ENCODE measurements at regions not wholly inside any gene's neighbourhood (a gene's known extent, or its start where the extent isn't known, plus 50 kb on each side); places are given as distances from the start of the nearest gene placed in this dataset.
"Not testable (repeated sequence)": the region's sequence is repeated elsewhere in the genome, so short reads cannot be mapped to it uniquely, and the experiment has no call there.

- Mint-ChIP-seq H3K27me3 (ENCODE audit: insufficient read depth) (peaks cover 6% of the 10 kb centered on the region), H3K4me3 (no peak overlapping the region), H3K4me1 (peaks cover 3% of the 10 kb centered on the region), H3K9me3 (no peaks in the 10 kb centered on the region), H3K36me3 (ENCODE audit: low read depth) (no peaks in the 10 kb centered on the region), H3K27ac (no peak overlapping the region)
- no peak for TF ChIP-seq CTCF (conservative IDR thresholded peaks at IDR 0.05)
- WGBS, 2 experiments (ENCODE audit: insufficient coverage in 1 of 2, insufficient read length in 1 of 2): 87 to 100% methylated on average over 2 of the region's 2 CpGs
- H3K9ac ChIP-seq (ENCODE audit: extremely low read depth, low read length, poor library complexity, severe bottlenecking): no peak overlapping the region
- DNase-seq: no peak
- H3K9me3 ChIP-seq (ENCODE audit: control insufficient read depth, low read length): no peaks in the 10 kb centered on the region
- no peaks in the 10 kb centered on the region for H3K4me1 ChIP-seq (ENCODE audit: control insufficient read depth, insufficient read depth, low read length)
- no peak overlapping the region for H3K27ac ChIP-seq (ENCODE audit: low read depth, low read length)
- H3K27me3 ChIP-seq (ENCODE audit: control insufficient read depth, insufficient read depth, low read length, poor library complexity, severe bottlenecking): peaks cover 12% of the 10 kb centered on the region
- H3K36me3 ChIP-seq (ENCODE audit: control insufficient read depth, insufficient read depth, low read length): no peaks in the 10 kb centered on the region
- no peak overlapping the region for H3K4me3 ChIP-seq (ENCODE audit: low read length)
Measured at GRCh38 chr5:72641164-72641563, 134.0 kb upstream of the ZNF366 start.

- no peaks in the 10 kb centered on the region for H3K9me3 Mint-ChIP-seq
- no peak for DNase-seq
- no peak overlapping the region for H3K27ac ChIP-seq (ENCODE audit: low read depth, low read length)
- H3K27me3 ChIP-seq (ENCODE audit: control insufficient read depth, insufficient read depth, low read length, poor library complexity, severe bottlenecking): no peaks in the 10 kb centered on the region
- no peak overlapping the region for H3K9ac ChIP-seq (ENCODE audit: extremely low read depth, low read length, poor library complexity, severe bottlenecking)
- no peak overlapping the region for H3K4me3 ChIP-seq (ENCODE audit: low read length)
- H3K4me3 Mint-ChIP-seq: no peak overlapping the region
- no peak overlapping the region for H3K27ac Mint-ChIP-seq
- peaks cover 2% of the 10 kb centered on the region for H3K27me3 Mint-ChIP-seq (ENCODE audit: insufficient read depth)
- H3K36me3 Mint-ChIP-seq (ENCODE audit: low read depth): no peaks in the 10 kb centered on the region
- no peak for TF ChIP-seq CTCF (conservative IDR thresholded peaks at IDR 0.05)
- H3K9me3 ChIP-seq (ENCODE audit: control insufficient read depth, low read length): no peaks in the 10 kb centered on the region
- H3K4me1 Mint-ChIP-seq: peaks cover 2% of the 10 kb centered on the region
- no peaks in the 10 kb centered on the region for H3K4me1 ChIP-seq (ENCODE audit: control insufficient read depth, insufficient read depth, low read length)
- no peaks in the 10 kb centered on the region for H3K36me3 ChIP-seq (ENCODE audit: control insufficient read depth, insufficient read depth, low read length)
Measured at GRCh38 chr5:72637058-72637457, 129.8 kb upstream of the ZNF366 start.

- H3K27ac ChIP-seq (ENCODE audit: low read depth, low read length); H3K9me3 ChIP-seq (ENCODE audit: control insufficient read depth, low read length); H3K4me3 ChIP-seq (ENCODE audit: low read length); H3K27me3 Mint-ChIP-seq (ENCODE audit: insufficient read depth); H3K9ac ChIP-seq (ENCODE audit: extremely low read depth, low read length, poor library complexity, severe bottlenecking); H3K4me3 Mint-ChIP-seq; H3K36me3 Mint-ChIP-seq (ENCODE audit: low read depth); H3K27ac Mint-ChIP-seq; H3K36me3 ChIP-seq (ENCODE audit: control insufficient read depth, insufficient read depth, low read length); DNase-seq; H3K4me1 Mint-ChIP-seq; H3K4me1 ChIP-seq (ENCODE audit: control insufficient read depth, insufficient read depth, low read length); H3K27me3 ChIP-seq (ENCODE audit: control insufficient read depth, insufficient read depth, low read length, poor library complexity, severe bottlenecking); H3K9me3 Mint-ChIP-seq: not testable (repeated sequence)
- 90% methylated on average over 2 of the region's 2 CpGs; no CpG with 5 or more reads in 1 of the 2 experiments for WGBS, 2 experiments (ENCODE audit: insufficient coverage in 1 of 2, insufficient read length in 1 of 2)
Measured at GRCh38 chr5:72636565-72636964, 129.4 kb upstream of the ZNF366 start.

GRCh38 chr5:72634444-72634843, 127.2 kb upstream of the ZNF366 start:
- no peak overlapping the region for H3K27ac ChIP-seq (ENCODE audit: low read depth, low read length)
- WGBS, 2 experiments (ENCODE audit: insufficient coverage in 1 of 2, insufficient read length in 1 of 2): 75 to 84% methylated on average over 1 to 2 of the region's 2 CpGs

More at GRCh38 chr5:72634444-72634843, 127.2 kb upstream of the ZNF366 start:
- Mint-ChIP-seq H3K27me3 (ENCODE audit: insufficient read depth) (peaks cover 4% of the 10 kb centered on the region), H3K36me3 (ENCODE audit: low read depth) (no peaks in the 10 kb centered on the region), H3K27ac (no peak overlapping the region), H3K4me1 (peaks cover 2% of the 10 kb centered on the region), H3K9me3 (no peaks in the 10 kb centered on the region), H3K4me3 (no peak overlapping the region)
- Histone ChIP-seq H3K4me3 (ENCODE audit: low read length) (no peak overlapping the region), H3K9me3 (ENCODE audit: control insufficient read depth, low read length) (no peaks in the 10 kb centered on the region), H3K36me3 (ENCODE audit: control insufficient read depth, insufficient read depth, low read length) (no peaks in the 10 kb centered on the region), H3K27me3 (ENCODE audit: control insufficient read depth, insufficient read depth, low read length, poor library complexity, severe bottlenecking) (no peaks in the 10 kb centered on the region), H3K4me1 (ENCODE audit: control insufficient read depth, insufficient read depth, low read length) (no peaks in the 10 kb centered on the region), H3K9ac (ENCODE audit: extremely low read depth, low read length, poor library complexity, severe bottlenecking) (no peak overlapping the region)
- TF ChIP-seq CTCF (conservative IDR thresholded peaks at IDR 0.05): no peak
- DNase-seq: no peak
